H1 (cell line): ENCODE measurements at regions not wholly inside any gene's neighbourhood (a gene's known extent, or its start where the extent isn't known, plus 50 kb on each side); places are given as distances from the start of the nearest gene placed in this dataset.

Experiments
- CTCF ChIA-PET: fragments of 300-600 bp; sonication (Branson Sonifier 250); formaldehyde crosslinking; loops from one replicate; lab custom pipeline; 2021; ENCODE audit not compliant: partially characterized antibody; lab: Charles Lee
- POLR2A ChIA-PET: fragments of 300-600 bp; sonication (Branson Sonifier 250); formaldehyde crosslinking; loops from one replicate; lab custom pipeline; 2021; ENCODE audit warnings: inconsistent platforms; ENCODE audit not compliant: partially characterized antibody; lab: Charles Lee
- DNase-seq, 2 experiments: peaks; one replicate each; pipeline versions ENCODE4 v3.0.0 to v3.0.0-alpha.2; 2010 to 2022; ENCODE audit warnings: low spot score in 2 of 2, low read depth in 1 of 2, mixed read lengths in 1 of 2
- FAIRE-seq: peaks from 2 replicates; lab custom pipeline; 2011; peaks lifted over from hg19 to GRCh38; lab: Jason Lieb, UNC
- H2AFZ ChIP-seq: 2 replicates; pipeline ENCODE4 v1.8.1; 2012; ENCODE audit warnings: low read length, inconsistent platforms
- H2AK5ac ChIP-seq: 2 replicates; pipeline ENCODE4 v1.6.1; 2013; ENCODE audit warnings: low read depth, low read length
- H2BK120ac ChIP-seq: replicated peaks from 2 replicates; pipeline ENCODE3; 2013; ENCODE audit warnings: low read depth, low read length, inconsistent platforms
- H2BK12ac ChIP-seq: 2 replicates; pipeline ENCODE4 v1.6.1; 2013; ENCODE audit warnings: low read depth, low read length
- H2BK15ac ChIP-seq: 2 replicates; pipeline ENCODE4 v1.6.1; 2013; ENCODE audit warnings: low read length
- H2BK20ac ChIP-seq: 2 replicates; pipeline ENCODE4 v1.6.1; 2013; ENCODE audit warnings: low read length
- H2BK5ac ChIP-seq: 2 replicates; pipeline ENCODE4 v1.6.1; 2013; ENCODE audit warnings: low read depth, low read length
- H3K14ac ChIP-seq: 2 replicates; pipeline ENCODE4 v1.6.1; 2013; ENCODE audit warnings: inconsistent platforms; ENCODE audit not compliant: insufficient read length
- H3K18ac ChIP-seq: 2 replicates; pipeline ENCODE4 v1.6.1; 2013; ENCODE audit warnings: low read length; ENCODE audit errors: extremely low read depth
- H3K23ac ChIP-seq: 2 replicates; pipeline ENCODE4 v1.6.1; 2013; ENCODE audit warnings: inconsistent platforms; ENCODE audit not compliant: insufficient read length
- H3K23me2 ChIP-seq: 2 replicates; pipeline ENCODE4 v1.6.1; 2013; ENCODE audit warnings: low read depth, low read length
- H3K27ac ChIP-seq: 2 replicates; pipeline ENCODE4 v1.6.1; 2011; ENCODE audit warnings: low read depth, low read length, inconsistent platforms
- H3K27me3 ChIP-seq, 4 experiments: replicated peaks in 1 of 4; 1 replicate in 1 of 4; 2 replicates in 3 of 4; pipeline versions ENCODE4 v1.6.1 to v1.8.1; 2011 to 2013; ENCODE audit warnings: low read length in 3 of 4, mild to moderate bottlenecking in 3 of 4, inconsistent platforms in 2 of 4, mixed read lengths in 2 of 4, moderate library complexity in 1 of 4; ENCODE audit not compliant: control insufficient read depth in 3 of 4, insufficient read depth in 3 of 4; ENCODE audit errors: extremely low read depth in 1 of 4
- H3K36me3 ChIP-seq, 4 experiments: 2 replicates each; pipeline versions ENCODE4 v1.6.1 to v1.8.1; 2011 to 2013; ENCODE audit warnings: mild to moderate bottlenecking in 4 of 4, low read length in 3 of 4, moderate library complexity in 2 of 4, control low read depth in 1 of 4, inconsistent platforms in 1 of 4; ENCODE audit not compliant: insufficient read depth in 4 of 4, control insufficient read depth in 2 of 4
- H3K4ac ChIP-seq: replicated peaks from 2 replicates; pipeline ENCODE3; 2013; ENCODE audit warnings: low read length, low read depth, mixed read lengths, inconsistent platforms; ENCODE audit not compliant: insufficient read length
- H3K4me1 ChIP-seq, 4 experiments: replicated peaks in 1 of 4; 1 replicate in 1 of 4; 2 replicates in 3 of 4; pipeline versions ENCODE4 v1.6.1 to v1.8.1; 2011 to 2013; ENCODE audit warnings: low read length in 3 of 4, inconsistent platforms in 2 of 4, mixed read lengths in 1 of 4; ENCODE audit not compliant: insufficient read depth in 4 of 4, control insufficient read depth in 3 of 4
- H3K4me2 ChIP-seq, 2 experiments: 2 replicates each; pipeline versions ENCODE4 v1.6.1 to v1.8.1; 2011 to 2013; ENCODE audit warnings: low read depth in 2 of 2, low read length in 2 of 2, control low read depth in 1 of 2, inconsistent platforms in 1 of 2, mild to moderate bottlenecking in 1 of 2; ENCODE audit not compliant: insufficient read depth in 1 of 2
- H3K4me3 ChIP-seq, 4 experiments: fragments of 200-600, 300-600 bp in 1 of 4; sonication (generic), shearing (Covaris generic), sonication (Bioruptor Twin) in 1 of 4; 2 replicates each; pipeline versions ENCODE4 v1.5.1 to v1.8.1; 2011 to 2016; ENCODE audit warnings: low read length in 4 of 4, low read depth in 3 of 4, control low read depth in 2 of 4, inconsistent platforms in 2 of 4, mild to moderate bottlenecking in 2 of 4, mixed read lengths in 1 of 4, moderate library complexity in 1 of 4; ENCODE audit not compliant: insufficient read depth in 2 of 4; ENCODE audit errors: extremely low read depth in 1 of 4
- H3K56ac ChIP-seq: replicated peaks from 2 replicates; pipeline ENCODE3; 2013; ENCODE audit warnings: low read depth, mild to moderate bottlenecking, mixed read lengths, low read length, inconsistent platforms; ENCODE audit not compliant: insufficient read length
- H3K79me1 ChIP-seq: 2 replicates; pipeline ENCODE4 v1.6.1; 2013; ENCODE audit warnings: low read depth, low read length, control low read depth
- H3K79me2 ChIP-seq, 2 experiments: 2 replicates each; pipeline versions ENCODE4 v1.6.1 to v1.8.1; 2012 to 2013; ENCODE audit warnings: low read length in 2 of 2, mild to moderate bottlenecking in 2 of 2, inconsistent platforms in 1 of 2; ENCODE audit not compliant: insufficient read depth in 2 of 2, control insufficient read depth in 1 of 2
- H3K9ac ChIP-seq, 4 experiments: replicated peaks in 1 of 4; 1 replicate in 1 of 4; 2 replicates in 3 of 4; pipeline versions ENCODE4 v1.6.1 to v1.8.1; 2011 to 2013; ENCODE audit warnings: low read depth in 3 of 4, low read length in 3 of 4, control low read depth in 2 of 4, mild to moderate bottlenecking in 2 of 4, moderate library complexity in 2 of 4, inconsistent platforms in 1 of 4; ENCODE audit errors: extremely low read depth in 1 of 4
- H3K9me3 ChIP-seq, 2 experiments: 2 replicates each; pipeline versions ENCODE4 v1.6.1 to v1.8.1; 2012 to 2013; ENCODE audit warnings: mild to moderate bottlenecking in 2 of 2, moderate library complexity in 2 of 2, control low read depth in 1 of 2, inconsistent platforms in 1 of 2, low read depth in 1 of 2, low read length in 1 of 2, mixed read lengths in 1 of 2; ENCODE audit not compliant: insufficient read depth in 2 of 2
- H4K20me1 ChIP-seq, 2 experiments: replicated peaks in 1 of 2; 2 replicates each; pipeline versions ENCODE3 to v1.8.1; 2011 to 2013; ENCODE audit warnings: inconsistent platforms in 2 of 2, low read length in 2 of 2, mild to moderate bottlenecking in 1 of 2; ENCODE audit not compliant: insufficient read depth in 2 of 2, control insufficient read depth in 1 of 2
- H4K5ac ChIP-seq: 2 replicates; pipeline ENCODE4 v1.6.1; 2013; ENCODE audit warnings: low read length, low read depth, mixed read lengths, inconsistent platforms; ENCODE audit not compliant: insufficient read length
- H4K8ac ChIP-seq: 2 replicates; pipeline ENCODE4 v1.8.0; 2013; ENCODE audit warnings: mild to moderate bottlenecking, moderate library complexity, low read length, inconsistent platforms; ENCODE audit not compliant: insufficient read depth; ENCODE audit errors: extremely low read depth
- H4K91ac ChIP-seq: replicated peaks from 2 replicates; pipeline ENCODE3; 2013; ENCODE audit warnings: low read length, mixed read lengths, inconsistent platforms; ENCODE audit not compliant: insufficient read length
- EGR1 ChIP-seq: IDR thresholded peaks from 2 replicates; pipeline ENCODE4 v1.6.1; 2011; ENCODE audit warnings: low read depth, low read length, borderline replicate concordance
- HDAC6 ChIP-seq: IDR thresholded peaks from one replicate; pipeline ENCODE4 v1.7.1; 2012; ENCODE audit warnings: low read depth, mild to moderate bottlenecking, inconsistent platforms, low read length, moderate library complexity
- KDM1A ChIP-seq: fragments of 200-600, 300-600 bp; sonication (generic); IDR thresholded peaks from 2 replicates; pipeline ENCODE4 v1.7.1; 2016; ENCODE audit warnings: mild to moderate bottlenecking, low read length, borderline replicate concordance
- RFX5 ChIP-seq: IDR thresholded peaks from 2 replicates; pipeline ENCODE4 v1.6.1; 2011; ENCODE audit warnings: low read depth, low read length, improper control_type of control experiment, borderline replicate concordance
- SP4 ChIP-seq: IDR thresholded peaks from 2 replicates; pipeline ENCODE4 v1.6.1; 2012; ENCODE audit warnings: low read length, inconsistent platforms
- SUZ12 ChIP-seq: fragments of 200-600 bp; sonication (generic); IDR thresholded peaks from 2 replicates; pipeline ENCODE4 v1.6.1; 2012; ENCODE audit warnings: mild to moderate bottlenecking, inconsistent platforms, low read length, moderate library complexity, mixed read lengths
- WGBS, 2 experiments: shearing (Covaris generic) in 1 of 2; methylation state at CpG; one replicate each; pipeline versions ENCODE4 v1.1.6 to v1.1.7; 2013 to 2015; ENCODE audit warnings: low lambda C conversion rate in 2 of 2, mixed read lengths in 2 of 2, inconsistent platforms in 1 of 2, low coverage in 1 of 2, missing lambda C conversion rate in 1 of 2; ENCODE audit not compliant: insufficient replicate concordance in 2 of 2, insufficient coverage in 1 of 2, insufficient read length in 1 of 2; ENCODE audit errors: extremely low coverage in 1 of 2, missing lambda C conversion rate in 1 of 2; 5-methylcytosine and 5-hydroxymethylcytosine counted together

DNA sequence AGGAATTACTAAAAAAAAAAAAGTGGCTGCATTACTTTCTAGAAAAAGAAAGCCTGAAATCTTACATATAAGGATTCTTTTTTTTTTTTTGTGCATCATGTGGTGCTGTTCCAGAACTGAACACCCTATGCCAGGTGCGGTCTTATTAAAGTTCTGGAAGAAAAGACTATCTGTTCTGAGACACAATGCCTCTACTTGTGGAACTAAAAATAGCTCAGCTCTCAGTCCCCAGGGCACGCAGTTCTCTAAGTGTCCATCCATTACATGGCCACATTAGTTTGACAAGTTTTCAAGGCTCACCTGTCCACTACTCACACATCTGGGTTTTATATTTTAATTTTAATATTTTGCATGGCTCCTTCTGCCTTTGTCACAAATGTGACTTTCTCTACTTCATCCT is 126.6 kb upstream of the ADAMTS9 start:
- Histone ChIP-seq H3K14ac (no peak overlapping the region), H3K4me1 (no peaks in the 10 kb centered on the region), H2BK20ac (no peak overlapping the region), H2BK15ac (no peak overlapping the region), H3K79me2 (no peaks in the 10 kb centered on the region), H3K56ac (no peak overlapping the region), H3K27ac (no peak overlapping the region), H3K79me1 (no peaks in the 10 kb centered on the region), H2AFZ (no peak overlapping the region), H2BK12ac (no peak overlapping the region), H4K91ac (no peak overlapping the region), H3K9me3 (no peaks in the 10 kb centered on the region), H3K18ac (no peak overlapping the region), H2AK5ac (no peak overlapping the region), H3K4ac (no peak overlapping the region), H4K8ac (no peak overlapping the region), H3K9ac (no peak overlapping the region), H3K23ac (no peak overlapping the region), H4K5ac (no peak overlapping the region), H3K27me3 (no peaks in the 10 kb centered on the region), H4K20me1 (no peaks in the 10 kb centered on the region), H2BK5ac (no peak overlapping the region), H3K4me3 (no peak overlapping the region), H2BK120ac (no peak overlapping the region), H3K4me2 (no peak overlapping the region), H3K36me3 (no peaks in the 10 kb centered on the region), H3K23me2 (no peaks in the 10 kb centered on the region; the same call in 1 of the 2 replicates)
- WGBS, 2 experiments = 91% methylated on average over 2 of the region's 2 CpGs; no CpG with 5 or more reads in 1 of the 2 experiments
- no peak for TF ChIP-seq RFX5
- TF ChIP-seq HDAC6 = no peak
- no peak for TF ChIP-seq EGR1
- no peak for TF ChIP-seq SUZ12
- no peak for TF ChIP-seq SP4
- TF ChIP-seq KDM1A = no peak
- POLR2A ChIA-PET = no interaction called here
- no peak for DNase-seq
- CTCF ChIA-PET = interaction anchor here (2.1 kb wide), 1 partner anchor 211 kb away, joined by 6 read pairs; no protein-coding TSS in a partner anchor
- FAIRE-seq = no peak
